ENCODE measurements at regions not wholly inside any gene's neighbourhood (a gene's known extent, or its start where the extent isn't known, plus 50 kb on each side); places are given as distances from the start of the nearest gene placed in this dataset.

DNA sequence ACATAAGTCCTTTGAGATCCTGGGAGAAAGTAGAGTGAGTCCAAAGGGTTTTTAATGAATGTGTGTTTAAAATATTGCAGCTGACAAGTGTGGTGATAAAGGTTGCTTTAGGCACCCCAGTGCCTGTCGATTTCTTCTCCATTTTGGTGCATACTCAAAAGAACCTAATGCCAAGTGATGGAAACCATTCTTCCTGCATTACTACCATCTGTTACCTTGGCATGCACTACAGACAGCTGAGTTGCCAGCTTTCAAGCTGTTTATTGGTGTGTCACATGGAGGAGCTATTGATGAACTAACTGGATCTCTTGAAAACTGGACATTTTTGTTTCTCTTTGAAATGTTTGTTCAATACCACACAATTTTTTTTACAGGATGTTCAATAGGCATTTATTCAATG is 350.0 kb downstream of the AKAIN1 start:
- DNase-seq: no peak

DNA sequence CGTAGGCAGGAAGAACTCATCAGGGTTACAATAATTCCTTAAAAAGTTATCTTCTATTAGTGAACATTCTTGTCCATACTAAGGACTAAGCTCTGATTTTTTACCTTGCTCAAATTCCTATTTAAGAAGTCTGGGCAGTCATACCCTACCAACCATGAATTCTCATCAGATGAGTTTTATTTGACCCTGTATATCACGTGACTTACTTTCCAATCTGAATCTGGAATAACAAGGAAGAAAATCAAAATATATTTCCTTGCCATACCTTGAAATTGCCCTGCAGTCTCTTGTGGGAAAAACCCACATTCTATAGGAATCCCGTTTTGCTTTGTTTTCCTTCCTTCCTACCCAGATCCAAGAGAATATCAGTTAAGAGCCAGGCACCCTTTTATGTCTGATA is 352.7 kb downstream of the AKAIN1 start:
- no peak for DNase-seq

DNA sequence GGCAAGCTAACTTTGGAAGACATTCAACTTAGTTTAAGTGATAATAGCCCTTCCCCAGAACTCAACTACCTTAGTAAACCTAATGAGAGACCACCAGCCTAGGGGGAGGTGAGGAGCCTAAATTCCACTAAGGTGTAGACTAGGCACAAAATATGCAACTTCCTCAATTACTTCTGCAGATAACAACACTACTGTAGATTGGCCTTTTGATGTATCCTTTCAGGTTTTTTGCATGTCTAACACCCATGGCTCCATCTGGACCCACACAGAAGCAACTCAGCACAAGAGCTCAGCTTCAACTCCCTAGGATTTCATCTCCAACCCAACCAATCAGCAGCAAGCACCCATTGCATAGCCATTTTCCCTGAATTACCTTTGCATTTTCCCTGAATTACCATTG is 353.3 kb downstream of the AKAIN1 start:
- DNase-seq: no peak

DNA sequence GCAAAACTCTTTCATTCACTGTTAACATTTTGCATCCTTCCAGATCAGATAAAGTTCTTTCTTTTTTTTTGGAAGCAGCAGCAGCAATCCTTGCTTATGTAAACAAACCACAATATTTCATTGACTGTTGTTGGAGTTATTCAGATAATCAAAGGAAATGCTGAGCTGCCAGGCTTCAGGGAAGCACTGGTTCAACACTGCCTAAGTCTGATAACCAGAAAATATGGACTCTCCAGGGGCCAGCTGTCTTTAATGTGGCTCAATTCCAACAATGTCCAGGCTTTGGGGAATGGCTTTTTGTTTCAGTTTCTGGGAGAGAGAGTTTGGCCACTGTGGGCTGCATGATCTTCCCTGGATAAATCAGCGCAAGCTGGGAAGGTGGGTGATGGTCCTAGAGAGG is 354.3 kb downstream of the AKAIN1 start:
- DNase-seq: no peak

DNA sequence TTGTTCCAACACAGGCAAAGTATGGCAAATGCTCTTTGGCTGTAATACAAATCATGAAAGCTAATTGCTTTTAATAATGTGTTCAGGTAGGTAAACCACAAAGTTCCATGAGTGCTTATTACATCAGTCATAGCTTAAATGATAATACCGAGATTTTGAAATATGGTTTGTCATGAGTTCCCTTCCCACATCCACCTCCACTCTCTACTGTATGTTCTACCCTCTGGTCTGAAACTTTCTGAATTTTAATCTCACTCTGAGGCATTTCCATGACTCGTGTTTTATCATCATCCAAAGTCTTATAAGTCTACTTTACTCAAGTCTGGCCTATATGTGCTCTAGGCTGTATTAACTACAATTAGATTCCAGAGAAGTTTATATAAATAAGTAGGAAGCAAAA is 354.8 kb downstream of the AKAIN1 start:
- DNase-seq: no peak

DNA sequence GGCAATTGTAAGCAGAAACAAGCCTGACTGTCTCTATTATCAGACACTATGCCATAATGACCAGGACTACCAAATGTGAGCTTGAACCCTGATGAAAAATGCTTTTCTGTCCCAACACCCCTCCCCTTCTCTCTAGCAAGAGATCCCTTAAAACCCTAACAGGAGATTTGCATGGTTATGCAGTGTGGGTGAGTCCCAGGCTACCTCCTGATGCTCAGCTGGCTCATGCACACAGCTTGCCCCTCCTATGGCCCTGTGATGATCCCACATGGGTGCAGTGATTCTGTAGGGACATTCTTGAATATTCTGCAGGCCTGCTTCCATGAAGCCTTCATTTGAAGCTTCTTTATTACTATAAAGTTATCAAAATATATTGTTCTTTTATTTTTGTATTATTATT is 357.4 kb downstream of the AKAIN1 start:
- no peak for DNase-seq

DNA sequence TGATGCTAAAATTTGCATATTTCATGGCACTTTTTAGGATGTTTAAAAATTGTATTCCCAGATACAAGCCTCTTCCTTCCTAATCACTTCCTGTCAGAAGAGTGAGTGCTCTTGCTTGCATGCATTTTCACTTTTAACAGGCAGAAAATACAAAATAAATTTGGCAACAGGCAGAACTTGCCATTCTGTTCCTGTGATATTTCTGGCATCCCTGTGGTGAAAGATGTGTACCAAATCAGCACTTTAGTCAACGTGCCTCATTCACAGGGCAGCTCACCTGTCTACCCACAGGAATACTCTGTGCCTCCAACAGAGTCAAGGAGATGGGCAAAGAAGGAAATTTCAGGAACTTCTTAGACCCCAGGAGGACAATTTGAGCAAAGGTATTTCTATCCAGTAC is 360.9 kb downstream of the AKAIN1 start:
- DNase-seq: no peak

DNA sequence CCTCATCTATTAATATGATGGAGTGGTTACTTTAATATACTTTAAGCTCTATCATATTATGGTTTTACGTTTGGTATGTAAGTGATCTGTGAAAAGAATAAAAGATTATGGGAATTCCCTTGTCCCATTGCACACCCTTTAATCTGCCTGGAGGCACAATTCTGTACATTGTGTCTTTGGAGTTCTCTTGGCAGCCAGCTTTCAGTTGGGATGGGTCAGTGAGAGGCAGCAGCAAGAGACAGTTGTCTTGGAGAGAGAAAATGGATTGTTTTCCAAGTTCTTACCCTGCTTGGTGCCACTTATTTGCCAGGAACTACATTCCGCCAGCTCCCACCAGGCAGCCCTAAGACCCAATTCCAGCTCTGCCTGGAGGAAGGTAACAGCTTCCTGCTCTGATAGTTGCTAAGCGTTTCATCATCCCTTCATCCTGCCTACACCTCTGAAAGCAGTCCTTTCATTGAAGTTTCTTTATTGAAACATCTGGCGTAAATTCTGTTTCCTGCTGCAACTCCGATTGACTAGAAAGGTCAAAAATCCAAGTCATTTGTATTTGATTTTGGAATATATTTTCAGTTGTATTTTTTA is 365.2 kb downstream of the AKAIN1 start:
- no peak for DNase-seq

DNA sequence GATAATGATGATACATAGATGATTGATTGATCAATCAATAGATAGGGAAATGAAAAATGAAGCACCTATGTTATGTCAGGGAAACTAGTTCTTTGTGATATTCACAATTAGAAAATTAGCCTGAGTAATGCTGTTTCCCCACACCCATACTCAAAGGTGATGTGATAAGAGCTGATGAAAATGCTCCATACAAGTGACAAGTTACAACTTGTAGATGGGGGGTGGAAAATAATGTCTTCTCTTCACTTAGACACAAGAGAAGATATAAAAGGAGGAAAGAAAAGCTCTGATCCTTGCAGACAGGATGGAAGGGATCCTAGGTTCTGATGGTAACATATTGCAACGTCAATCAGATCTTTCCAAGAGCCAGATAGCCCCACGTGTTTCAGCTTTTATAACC is 365.9 kb downstream of the AKAIN1 start:
- DNase-seq: no peak

DNA sequence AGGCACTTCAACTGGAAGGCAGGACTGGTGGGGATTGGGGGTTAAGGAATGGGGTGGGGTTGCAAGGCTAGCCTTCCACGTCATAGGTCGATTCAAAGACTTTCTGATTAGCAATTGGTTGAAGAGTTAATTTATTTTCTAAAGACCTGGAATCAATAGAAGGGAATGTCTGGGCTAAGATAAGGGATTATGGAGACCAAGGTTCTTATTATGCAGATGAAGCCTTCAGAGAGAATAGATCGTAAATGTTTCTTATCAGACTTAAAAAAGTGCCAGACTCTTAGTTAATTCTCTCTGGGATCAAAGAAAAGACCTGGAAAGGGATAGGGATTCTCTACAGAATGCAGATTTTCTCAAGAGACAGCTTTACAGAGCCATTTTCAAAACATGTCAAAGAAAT is 368.0 kb upstream of the DLGAP1 start:
- no peak for DNase-seq

DNA sequence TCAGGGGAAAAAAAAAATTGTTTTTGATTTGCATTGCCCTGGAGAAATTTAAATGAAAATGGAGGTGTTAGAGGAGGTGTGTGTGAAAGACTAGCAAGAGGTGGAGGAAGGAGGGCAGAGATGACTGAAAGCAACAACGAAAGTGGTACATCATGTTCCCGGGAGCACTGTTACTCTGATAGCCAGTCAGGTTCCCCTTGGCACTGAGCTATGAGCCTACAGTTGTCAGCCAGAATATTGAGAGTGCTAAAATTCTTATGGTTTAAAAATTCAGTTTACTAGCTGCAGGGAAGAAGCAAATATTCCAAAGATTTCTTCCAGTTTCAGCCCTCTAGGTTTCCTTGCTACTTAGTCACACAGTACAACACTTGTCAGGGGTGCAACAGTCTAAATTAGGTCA is 366.7 kb upstream of the DLGAP1 start:
- no peak for DNase-seq

DNA sequence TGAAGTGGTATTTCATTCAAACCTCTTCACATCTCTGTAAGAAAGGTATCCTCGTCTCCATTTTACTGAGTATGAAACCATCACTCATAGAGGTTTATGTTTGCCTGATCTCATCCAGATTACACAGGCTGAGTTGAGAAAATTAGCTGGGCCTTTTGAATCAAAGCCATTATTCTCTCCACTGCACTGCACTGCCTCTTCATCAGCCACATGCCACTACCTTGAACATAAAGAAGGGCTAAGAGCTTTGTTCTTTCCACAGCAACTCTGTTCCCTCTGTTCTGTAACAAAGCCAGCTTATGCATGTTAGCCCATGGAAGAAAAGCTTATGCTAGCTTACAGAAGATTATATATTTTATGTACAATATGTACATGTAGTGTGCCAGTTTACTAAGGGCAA is 362.6 kb upstream of the DLGAP1 start:
- no peak for DNase-seq

DNA sequence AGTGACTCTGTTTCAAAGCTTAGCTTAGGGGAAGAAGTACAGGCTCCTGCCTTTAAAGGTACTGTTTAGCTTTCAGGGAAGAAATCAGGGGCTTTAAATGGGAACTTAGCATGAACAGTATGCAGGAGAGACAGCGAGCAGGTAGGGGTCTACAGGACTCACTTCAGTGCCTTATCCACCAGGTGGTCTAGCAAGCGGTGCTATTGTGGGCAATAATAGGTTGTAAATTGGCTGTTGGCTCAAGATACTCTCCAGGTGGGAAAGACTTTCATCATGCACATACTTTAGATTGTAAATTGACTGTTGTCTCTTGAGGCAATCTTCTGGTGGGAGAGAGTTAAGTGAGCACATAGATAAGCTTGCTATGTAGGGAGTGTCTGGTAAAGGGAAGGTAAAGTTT is 358.6 kb upstream of the DLGAP1 start:
- no peak for DNase-seq

DNA sequence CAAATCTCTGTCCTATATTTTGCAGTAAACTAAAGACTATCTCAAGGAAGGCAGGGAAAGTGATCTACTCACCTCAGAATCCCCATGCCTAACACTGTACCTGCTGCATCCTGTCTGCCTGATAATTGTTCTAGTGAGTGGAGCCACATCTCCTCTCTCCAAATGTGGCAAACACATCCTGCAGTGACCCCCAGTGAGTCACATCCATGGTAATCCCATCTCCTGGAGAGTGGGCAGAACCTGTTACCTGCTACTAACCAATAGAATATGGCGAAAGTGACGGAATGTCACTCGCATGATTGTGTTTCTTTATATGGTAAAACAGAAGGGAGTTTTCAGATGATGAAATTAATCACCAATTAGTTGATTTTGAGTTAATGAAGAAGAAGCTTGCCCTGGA is 353.8 kb upstream of the DLGAP1 start:
- no peak for DNase-seq

DNA sequence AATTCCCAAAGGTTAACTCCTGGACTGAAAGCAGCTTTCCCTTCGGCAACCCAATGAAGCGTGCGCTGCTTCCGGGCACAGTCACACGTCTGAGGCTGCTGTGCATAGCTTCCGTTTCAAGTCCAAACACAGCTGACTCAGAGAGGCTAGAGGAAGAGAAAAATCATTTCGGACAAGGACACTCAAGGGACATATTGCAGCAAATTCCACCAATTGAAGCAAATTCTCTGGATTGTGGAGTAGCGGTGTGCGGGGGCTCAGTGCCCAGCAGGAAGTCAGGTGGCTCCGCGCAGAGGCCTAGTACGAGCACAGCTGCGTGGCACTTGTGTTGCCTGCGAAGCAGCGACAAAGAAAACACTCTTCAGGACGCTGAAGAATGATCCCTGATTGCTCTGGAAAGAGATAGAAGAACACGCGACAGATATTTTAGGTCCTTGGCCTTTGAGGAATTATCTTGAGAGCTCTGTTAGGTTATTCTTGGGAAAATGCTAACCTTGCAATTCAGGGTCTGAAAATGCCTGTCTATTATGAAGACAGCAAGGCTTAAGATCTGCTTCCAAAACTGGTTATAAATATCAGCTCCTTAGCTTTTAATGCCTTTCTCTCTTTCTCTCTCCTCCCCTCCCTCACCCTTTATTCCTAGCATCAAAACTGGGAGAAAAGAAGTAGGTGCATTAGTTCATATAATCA is 352.6 kb upstream of the DLGAP1 start:
- no peak for DNase-seq

DNA sequence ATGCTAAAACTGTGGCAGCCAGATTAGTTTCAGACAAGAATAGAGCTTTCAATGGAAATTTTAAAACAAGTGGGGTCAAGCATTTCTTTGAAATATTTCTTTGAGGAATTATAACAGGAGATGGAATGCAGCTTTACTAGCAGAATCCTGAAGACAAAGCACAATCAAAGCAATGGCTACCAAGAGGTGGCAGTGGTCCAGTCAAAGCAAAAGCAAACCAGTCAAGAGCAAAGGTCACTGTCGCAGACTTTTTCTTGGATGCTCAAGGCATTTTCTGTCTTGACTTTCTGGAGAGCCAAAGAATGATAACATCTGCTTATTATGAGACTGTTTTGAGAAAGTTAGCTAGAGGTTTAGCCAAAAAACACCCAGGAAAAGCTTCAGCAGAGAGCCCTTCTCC is 351.2 kb upstream of the DLGAP1 start:
- DNase-seq: no peak

DNA sequence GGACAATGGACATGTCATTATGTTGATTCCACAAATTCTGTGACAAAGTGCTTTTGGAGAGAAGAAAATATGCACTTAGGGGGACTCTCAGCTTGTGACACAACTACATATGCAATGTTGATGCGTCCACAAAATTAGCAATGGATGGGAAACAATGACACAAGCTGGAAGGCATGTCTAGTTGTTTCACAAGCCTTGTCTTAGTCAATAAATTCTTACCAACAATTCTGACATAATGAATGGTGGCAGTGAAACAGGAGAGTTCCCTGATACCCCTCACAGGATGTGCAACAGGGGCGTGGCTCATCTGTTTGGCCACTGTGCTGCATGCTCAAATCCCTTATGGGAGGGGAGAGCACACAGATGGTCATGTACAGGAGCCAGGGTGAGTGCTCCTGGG is 347.2 kb upstream of the DLGAP1 start:
- DNase-seq: no peak

DNA sequence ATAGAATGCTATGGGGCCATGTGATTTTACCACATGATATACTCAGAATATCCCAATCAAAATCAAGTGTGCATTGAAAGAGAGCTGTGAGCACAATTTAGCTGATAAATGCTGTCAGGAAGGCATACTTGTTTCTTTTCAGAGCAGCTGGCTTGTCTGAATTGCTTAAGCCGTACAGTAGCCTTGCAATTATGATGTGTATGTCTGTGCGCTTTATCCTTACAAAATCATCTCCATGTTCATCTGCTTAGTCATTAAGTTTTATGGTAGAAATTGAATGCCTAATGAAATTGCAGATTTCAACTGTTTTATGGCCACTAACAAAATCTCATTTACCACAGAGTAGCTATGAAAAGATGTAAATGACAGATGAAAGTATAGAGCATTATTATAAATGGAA is 346.0 kb upstream of the DLGAP1 start:
- no peak for DNase-seq

DNA sequence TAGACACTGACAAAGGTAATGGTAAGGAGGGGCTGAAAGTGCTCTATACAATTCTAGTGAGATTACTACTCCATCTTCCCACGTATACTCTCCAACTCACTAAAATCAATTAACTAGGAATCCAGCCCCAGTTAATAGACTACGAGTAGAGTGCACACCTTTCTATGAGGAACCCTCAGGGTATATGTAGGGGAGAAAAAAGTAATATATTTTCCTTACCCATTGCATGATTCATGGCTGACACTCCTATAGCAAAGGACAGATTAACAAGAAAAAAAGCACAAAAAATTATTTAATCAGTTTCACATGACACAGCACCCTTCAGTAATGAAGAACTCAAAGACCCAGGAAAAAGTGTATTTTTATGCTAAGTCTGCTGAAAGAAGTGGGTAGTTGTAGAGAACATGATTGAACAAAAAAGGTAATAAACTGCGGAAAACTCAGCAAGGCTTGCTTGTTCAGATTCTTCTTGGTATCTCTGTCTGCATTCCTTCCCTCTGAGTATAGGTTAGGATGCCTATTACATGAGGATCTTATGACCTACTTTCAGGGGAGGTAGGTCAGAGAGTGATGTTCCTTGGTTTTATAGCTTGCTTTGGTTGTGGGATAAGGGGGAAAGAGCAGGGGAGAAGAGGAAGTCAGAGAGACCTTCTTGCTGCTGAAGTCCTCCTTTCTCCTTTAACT is 342.0 kb upstream of the DLGAP1 start:
- DNase-seq: no peak

DNA sequence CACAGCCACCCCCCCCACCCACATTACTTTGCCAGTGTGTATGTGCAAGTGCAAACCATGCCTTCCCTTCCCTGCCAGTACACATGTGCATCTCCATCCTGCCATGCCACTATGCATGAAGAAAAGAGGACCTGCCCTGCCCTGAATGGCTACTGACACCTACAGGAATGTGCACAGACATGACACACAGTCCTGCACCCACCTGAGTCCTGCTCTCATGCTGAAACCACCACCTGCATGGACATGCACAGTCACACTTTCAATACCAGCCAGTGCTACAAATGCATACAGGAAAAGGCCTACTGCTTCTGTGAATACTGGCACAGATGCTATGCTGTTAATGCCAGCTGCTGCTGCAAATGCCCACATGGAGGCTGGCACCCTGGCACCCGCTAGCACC is 334.4 kb upstream of the DLGAP1 start:
- no peak for DNase-seq

DNA sequence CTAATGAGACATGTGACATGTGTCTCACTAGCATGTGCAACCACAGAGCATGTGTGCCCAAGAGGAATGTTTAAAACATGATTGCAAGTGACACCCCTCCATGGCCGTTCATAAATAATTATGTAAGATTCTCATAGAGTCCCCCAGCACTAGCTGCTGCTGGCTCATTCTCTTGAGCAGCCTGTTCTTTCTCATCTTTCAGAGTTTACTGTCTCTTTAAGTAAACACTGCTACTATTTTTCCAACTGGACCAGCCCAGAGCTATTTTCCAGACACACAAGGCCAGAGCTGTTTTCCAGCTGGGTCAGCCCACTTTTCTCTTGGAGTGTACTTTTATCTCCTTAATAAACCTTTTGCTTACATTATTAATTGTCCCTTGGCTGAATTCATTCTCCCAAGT is 326.8 kb upstream of the DLGAP1 start:
- DNase-seq: no peak

DNA sequence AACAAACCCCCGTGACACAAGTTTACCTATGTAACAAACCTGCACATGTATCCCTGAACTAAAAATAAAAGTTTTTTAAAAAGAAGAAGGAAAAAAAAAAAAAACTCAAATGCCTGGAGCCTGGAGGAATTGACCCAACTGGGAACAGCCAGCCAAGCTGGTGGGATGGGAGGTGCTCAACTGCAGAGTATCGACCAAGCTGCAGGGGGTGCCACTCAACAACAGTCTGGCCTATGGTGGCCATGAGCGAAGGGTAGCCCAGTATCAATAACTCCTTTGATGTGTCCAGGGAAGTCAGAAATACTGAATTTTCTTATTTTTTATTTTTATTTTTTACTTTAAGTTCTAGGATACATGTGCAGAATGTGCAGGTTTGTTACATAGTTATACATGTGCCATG is 310.3 kb upstream of the DLGAP1 start:
- no peak for DNase-seq

DNA sequence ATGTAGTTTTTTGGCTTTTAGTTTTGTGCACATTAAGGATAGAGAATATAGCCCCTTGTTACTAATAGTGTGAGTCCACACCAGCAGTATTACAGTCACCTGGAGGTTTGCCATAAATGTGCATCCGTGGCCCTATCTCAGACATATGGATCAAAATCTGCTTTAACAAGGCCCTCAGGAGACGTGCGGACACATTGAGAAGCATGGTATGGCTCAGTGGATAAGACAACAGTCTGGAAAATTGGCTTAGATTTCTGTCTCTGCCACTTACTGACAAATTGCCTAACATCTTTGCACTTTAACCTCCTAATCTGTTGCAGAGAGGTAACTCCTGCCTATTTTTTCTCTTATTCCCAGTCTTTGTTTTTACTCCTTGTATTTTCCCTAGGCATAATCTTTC is 307.2 kb upstream of the DLGAP1 start:
- no peak for DNase-seq

DNA sequence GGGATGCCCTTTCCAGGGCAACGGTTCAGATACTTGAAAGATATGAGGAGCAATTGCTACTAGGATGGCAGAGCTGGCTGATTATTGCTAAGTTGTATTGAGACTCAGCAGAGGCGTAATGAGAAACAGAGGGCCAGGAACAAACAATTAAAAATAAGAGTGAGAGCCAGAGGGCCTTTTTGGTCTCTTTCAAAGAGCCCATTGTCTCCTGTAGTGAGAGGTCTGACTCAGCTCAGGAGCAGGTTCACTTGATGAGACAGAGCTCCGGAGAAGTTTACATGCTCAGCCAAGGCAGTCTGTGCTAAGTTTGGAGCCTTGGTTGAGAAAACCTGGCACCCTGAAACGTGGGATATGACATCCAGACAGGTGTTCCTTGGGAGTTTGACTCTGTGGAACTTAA is 303.9 kb upstream of the DLGAP1 start:
- DNase-seq: no peak

DNA sequence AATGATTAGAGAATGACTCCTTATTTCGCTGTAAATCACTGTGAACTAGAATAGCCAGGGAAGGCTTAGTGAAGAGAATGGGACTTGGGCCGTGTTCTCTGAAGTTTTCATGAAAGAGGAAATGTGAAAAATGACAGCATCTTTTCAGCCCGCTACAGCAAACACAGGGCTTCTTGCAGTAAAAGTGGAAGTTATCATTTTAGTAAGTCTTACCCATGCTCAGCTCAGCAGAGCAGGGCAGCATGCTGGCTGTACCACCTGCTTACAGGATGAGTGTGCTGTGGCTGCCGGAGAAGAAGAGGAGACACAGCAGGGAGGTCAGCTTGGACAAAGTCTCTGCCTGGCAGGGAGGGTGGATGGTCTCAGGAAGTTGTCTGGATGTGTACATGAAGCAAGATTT is 300.7 kb upstream of the DLGAP1 start:
- no peak for DNase-seq

Data from hippocampal formation (tissue), 2 donors.